T-cell (primary cell): ENCODE measurements at regions not wholly inside any gene's neighbourhood (a gene's known extent, or its start where the extent isn't known, plus 50 kb on each side); places are given as distances from the start of the nearest gene placed in this dataset.

ENCODE experiments used
- ATAC-seq, 4 experiments: fragments of 200-7000 bp in 3 of 4; fragments of 150-1000 bp in 1 of 4; cut with Tn5 transposase; replicated peaks in 1 of 4; 1 replicate in 3 of 4; 2 replicates in 1 of 4; pipeline ENCODE4 v1.10.0; 2021; ENCODE audit warnings: moderate library complexity in 3 of 4, mild to moderate bottlenecking in 2 of 4, moderate number of reproducible peaks in 1 of 4
- CTCF ChIA-PET, 2 donors: fragments of 300-600 bp; sonication (Branson Sonifier 250); formaldehyde crosslinking; loops; one replicate each; lab custom pipeline; 2022; ENCODE audit warnings: antibody characterized with exemption in 2 of 2; lab: Charles Lee
- POLR2A ChIA-PET, 2 donors: fragments of 300-600 bp; sonication (Branson Sonifier 250); formaldehyde crosslinking; loops; one replicate each; lab custom pipeline; 2022; ENCODE audit warnings: antibody characterized with exemption in 2 of 2; lab: Charles Lee
- DNase-seq, 35 experiments: peaks; one replicate each; pipeline versions ENCODE4 v3.0.0 to v3.0.0-alpha.2; 2013 to 2023
- H3K27ac ChIP-seq: one replicate; pipeline ENCODE4 v1.5.1; 2013; ENCODE audit warnings: low read length
- H3K27me3 ChIP-seq, 2 experiments: replicated peaks in 1 of 2; 1 replicate in 1 of 2; 2 replicates in 1 of 2; pipeline versions ENCODE4 v1.6.1 to v1.7.0; 2013; ENCODE audit warnings: low read length in 1 of 2, mixed read lengths in 1 of 2; ENCODE audit not compliant: control insufficient read depth in 2 of 2, insufficient read depth in 2 of 2; ENCODE audit errors: extremely low read depth in 1 of 2
- H3K36me3 ChIP-seq, 2 donors: 1 replicate in 1 of 2; 2 replicates in 1 of 2; pipeline versions ENCODE4 v1.6.1 to v1.7.0; 2013; ENCODE audit warnings: low read length in 1 of 2; ENCODE audit not compliant: control insufficient read depth in 2 of 2, insufficient read depth in 1 of 2; ENCODE audit errors: extremely low read depth in 1 of 2
- H3K4me1 ChIP-seq, 2 experiments: 1 replicate in 1 of 2; 2 replicates in 1 of 2; pipeline versions ENCODE4 v1.6.1 to v1.7.0; 2013; ENCODE audit warnings: low read length in 2 of 2, mixed read lengths in 1 of 2; ENCODE audit not compliant: insufficient read depth in 2 of 2, control insufficient read depth in 1 of 2; ENCODE audit errors: extremely low read depth in 1 of 2
- H3K4me3 ChIP-seq, 2 donors: 1 replicate in 1 of 2; 2 replicates in 1 of 2; pipeline versions ENCODE4 v1.5.1 to v1.7.0; 2013; ENCODE audit warnings: mild to moderate bottlenecking in 2 of 2, low read length in 1 of 2, moderate library complexity in 1 of 2; ENCODE audit not compliant: control insufficient read depth in 1 of 2; ENCODE audit errors: extremely low read depth in 1 of 2
- H3K9me3 ChIP-seq: 2 replicates; pipeline ENCODE4 v1.7.0; 2013
- H3K27ac Mint-ChIP-seq, 2 donors: one replicate each; pipeline ENCODE4 v1.8.0; 2020 to 2021; ENCODE audit warnings: mild to moderate bottlenecking in 2 of 2, mixed read lengths in 2 of 2
- H3K27me3 Mint-ChIP-seq, 2 donors: one replicate each; pipeline ENCODE4 v1.8.0; 2021 to 2022; ENCODE audit warnings: mixed read lengths in 2 of 2
- H3K36me3 Mint-ChIP-seq: one replicate; pipeline ENCODE4 v1.8.0; 2021; ENCODE audit warnings: mixed read lengths
- H3K4me1 Mint-ChIP-seq, 3 donors: one replicate each; pipeline ENCODE4 v1.8.0; 2020 to 2022; ENCODE audit warnings: mixed read lengths in 3 of 3, mild to moderate bottlenecking in 1 of 3
- H3K4me3 Mint-ChIP-seq, 3 donors: one replicate each; pipeline ENCODE4 v1.8.0; 2020 to 2022; ENCODE audit warnings: mild to moderate bottlenecking in 3 of 3, mixed read lengths in 3 of 3, moderate library complexity in 3 of 3
- H3K9me3 Mint-ChIP-seq, 3 donors: one replicate each; pipeline ENCODE4 v1.8.0; 2020 to 2022; ENCODE audit warnings: mixed read lengths in 3 of 3
- WGBS: methylation state at CpG from one replicate; pipeline ENCODE4 v1.1.5; 2013; ENCODE audit warnings: missing lambda C conversion rate; ENCODE audit not compliant: insufficient coverage; 5-methylcytosine and 5-hydroxymethylcytosine counted together

DNA sequence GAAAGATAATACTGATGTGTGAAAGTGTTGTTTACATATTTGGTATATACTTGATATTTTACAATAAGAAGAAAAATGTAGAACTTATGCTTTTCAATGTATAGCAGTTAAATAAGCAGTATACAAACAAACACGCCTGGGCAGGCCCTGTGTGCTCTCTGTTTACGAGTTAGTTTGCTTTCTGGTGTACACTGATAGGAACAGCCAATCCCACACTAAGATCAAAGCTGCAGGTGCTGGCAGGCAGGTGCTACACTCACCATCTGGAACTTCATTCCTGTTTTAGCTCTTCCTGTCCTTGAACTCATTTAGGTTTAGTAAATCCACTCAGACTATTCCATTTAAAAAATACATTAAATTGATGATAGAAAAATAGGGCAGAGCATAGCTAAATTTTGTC lies 614.7 kb upstream of the ST8SIA4 start:
- no peak overlapping the region for H3K27ac ChIP-seq
- no peaks in the 10 kb centered on the region for H3K27me3 Mint-ChIP-seq
- no peaks in the 10 kb centered on the region for H3K9me3 ChIP-seq
- no peaks in the 10 kb centered on the region for H3K36me3 Mint-ChIP-seq
- ChIA-PET CTCF (no interaction called here), POLR2A (no interaction called here)
- H3K4me3 ChIP-seq, result no peak overlapping the region
- DNase-seq, result no peak
- no peaks in the 10 kb centered on the region for H3K27me3 ChIP-seq
- peaks cover 4 to 14% (median 10%) of the 10 kb centered on the region in 3 donors for H3K9me3 Mint-ChIP-seq
- H3K27ac Mint-ChIP-seq, result no peak overlapping the region
- H3K4me1 Mint-ChIP-seq, result no peaks in the 10 kb centered on the region
- no peak overlapping the region for H3K4me3 Mint-ChIP-seq
- H3K4me1 ChIP-seq, result no peaks in the 10 kb centered on the region
- H3K36me3 ChIP-seq, result no peaks in the 10 kb centered on the region
- 52% methylated on average over 2 of the region's 2 CpGs for WGBS
- no peak for ATAC-seq

DNA sequence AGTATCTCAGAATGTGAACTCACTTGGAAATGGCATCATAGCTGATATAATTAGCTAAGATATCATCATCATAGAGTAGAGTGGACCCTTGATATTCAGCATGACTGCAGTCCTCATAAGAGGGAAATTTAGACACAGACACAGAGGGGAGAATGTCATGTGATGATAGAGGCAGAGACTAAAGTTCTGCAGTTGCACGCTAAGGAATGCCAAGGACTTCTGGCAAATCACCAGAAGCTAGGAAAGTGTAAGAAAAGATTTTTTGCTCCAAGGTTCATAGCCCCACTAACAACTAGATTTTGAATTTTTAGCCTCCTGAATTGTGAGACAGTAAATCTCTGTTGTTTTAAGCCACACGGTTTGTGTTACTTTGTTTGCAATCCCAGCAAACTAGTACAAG lies 612.6 kb upstream of the ST8SIA4 start:
- H3K36me3 ChIP-seq, result no peaks in the 10 kb centered on the region
- CTCF ChIA-PET, result no interaction called here
- POLR2A ChIA-PET, result no interaction called here
- Mint-ChIP-seq H3K27me3 (no peaks in the 10 kb centered on the region), H3K9me3 (peaks cover 4 to 19% (median 12%) of the 10 kb centered on the region in 3 donors), H3K27ac (no peak overlapping the region), H3K4me3 (no peak overlapping the region), H3K4me1 (no peaks in the 10 kb centered on the region), H3K36me3 (no peaks in the 10 kb centered on the region)
- WGBS, result 83% methylated on average over 1 of the region's 2 CpGs
- no peak for DNase-seq
- H3K27me3 ChIP-seq, result no peaks in the 10 kb centered on the region
- no peaks in the 10 kb centered on the region for H3K4me1 ChIP-seq
- no peaks in the 10 kb centered on the region for H3K9me3 ChIP-seq
- no peak overlapping the region for H3K4me3 ChIP-seq
- H3K27ac ChIP-seq, result no peak overlapping the region
- no peak for ATAC-seq

DNA sequence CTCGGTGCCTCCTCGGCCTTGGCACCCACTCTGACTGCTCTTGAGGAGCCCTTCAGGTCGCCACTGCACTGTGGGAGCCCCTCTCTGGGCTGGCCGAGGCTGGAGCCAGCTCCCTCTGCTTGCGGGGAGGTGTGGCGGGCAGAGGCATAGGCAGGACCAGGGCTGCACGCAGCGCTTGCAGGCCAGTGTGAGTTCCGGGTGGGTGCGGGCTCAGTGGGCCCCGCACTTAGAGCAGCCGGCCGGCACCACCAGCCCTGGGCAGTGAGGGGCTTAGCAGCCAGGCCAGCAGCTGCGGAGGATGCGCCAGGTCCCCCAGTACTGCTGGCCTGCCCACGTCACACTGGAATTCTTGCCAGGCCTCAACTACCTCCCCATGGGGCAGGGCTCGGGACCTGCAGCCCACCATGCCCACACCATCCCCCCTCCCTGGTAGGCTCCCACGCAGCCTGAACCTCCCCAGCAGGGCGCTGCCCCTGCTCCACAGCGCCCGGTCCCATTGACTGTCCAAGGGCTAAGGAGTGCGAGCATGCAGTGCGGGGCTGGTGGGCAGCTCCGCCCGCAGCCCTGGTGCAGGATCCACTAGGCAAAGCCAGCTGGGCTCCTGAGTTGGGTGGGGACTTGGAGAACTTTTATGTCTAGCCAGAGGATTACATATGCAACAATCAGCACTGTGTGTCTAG lies 602.9 kb upstream of the ST8SIA4 start:
- ChIA-PET POLR2A (no interaction called here), CTCF (no interaction called here)
- Histone ChIP-seq H3K9me3 (no peaks in the 10 kb centered on the region), H3K4me1 (no peaks in the 10 kb centered on the region), H3K4me3 (no peak overlapping the region), H3K27me3 (no peaks in the 10 kb centered on the region), H3K36me3 (no peaks in the 10 kb centered on the region), H3K27ac (no peak overlapping the region)
- no peaks in the 10 kb centered on the region for H3K27me3 Mint-ChIP-seq
- no peaks in the 10 kb centered on the region for H3K36me3 Mint-ChIP-seq
- no peak overlapping the region for H3K4me3 Mint-ChIP-seq
- ATAC-seq (no peak), DNase-seq (no peak)
- H3K4me1 Mint-ChIP-seq, result no peaks in the 10 kb centered on the region
- H3K9me3 Mint-ChIP-seq, result peaks cover 10 to 16% (median 14%) of the 10 kb centered on the region in 3 donors
- H3K27ac Mint-ChIP-seq, result no peak overlapping the region
- WGBS, result 90% methylated on average over 25 of the region's 25 CpGs

DNA sequence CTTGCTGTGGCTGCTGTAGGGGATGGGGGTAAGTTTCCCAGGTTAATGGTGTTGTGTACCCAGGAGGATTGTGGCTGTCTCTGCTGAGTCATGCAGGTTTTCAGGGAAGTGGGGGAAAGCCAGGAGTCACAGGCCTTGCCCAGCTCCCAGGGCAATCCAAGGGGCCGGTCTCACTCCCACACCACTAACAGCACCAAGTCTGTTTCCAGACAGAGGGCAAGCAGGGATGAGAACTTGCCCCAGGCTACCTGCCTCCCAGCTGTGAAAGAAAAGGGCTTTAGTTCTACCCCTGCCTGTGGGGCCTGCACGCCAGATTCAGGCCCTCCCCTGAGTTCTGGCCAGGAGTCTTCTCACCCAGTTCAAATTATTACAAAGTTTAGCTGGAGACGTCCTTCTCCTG lies 579.8 kb upstream of the ST8SIA4 start:
- no peak for DNase-seq
- no peak overlapping the region for H3K27ac ChIP-seq
- Mint-ChIP-seq H3K4me3 (no peak overlapping the region), H3K27me3 (no peaks in the 10 kb centered on the region), H3K36me3 (no peaks in the 10 kb centered on the region), H3K4me1 (no peaks in the 10 kb centered on the region), H3K27ac (no peak overlapping the region), H3K9me3 (no peaks in the 10 kb centered on the region)
- ChIA-PET CTCF (no interaction called here), POLR2A (no interaction called here)
- H3K9me3 ChIP-seq, result no peaks in the 10 kb centered on the region
- H3K4me3 ChIP-seq, result no peak overlapping the region
- no peaks in the 10 kb centered on the region for H3K36me3 ChIP-seq
- no peaks in the 10 kb centered on the region for H3K4me1 ChIP-seq
- H3K27me3 ChIP-seq, result no peaks in the 10 kb centered on the region
- ATAC-seq, result no peak
- 54% methylated on average over 3 of the region's 3 CpGs for WGBS

DNA sequence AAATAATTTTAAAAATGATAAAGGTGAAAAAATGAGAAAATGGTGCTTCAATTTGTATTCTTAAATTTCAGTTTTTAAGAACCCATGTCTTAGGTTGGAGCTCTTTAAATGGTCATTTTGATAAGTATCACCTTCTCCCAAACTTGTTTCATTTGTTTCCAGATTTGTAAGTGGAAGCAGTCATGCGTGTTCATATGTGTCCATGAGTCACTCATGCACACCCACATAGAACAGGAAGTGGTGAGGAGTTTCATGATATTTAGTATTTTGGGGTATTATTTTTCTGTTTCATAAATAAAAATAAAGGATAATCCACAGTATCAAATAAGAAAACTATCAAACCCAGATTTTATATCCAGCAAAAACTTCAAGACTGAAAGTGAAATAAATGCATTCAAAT lies 570.4 kb upstream of the ST8SIA4 start:
- ChIA-PET POLR2A (no interaction called here), CTCF (interaction anchor here in 1 of 2 donors (0.6 kb wide), 1 partner anchor 261 kb away, joined by 4 read pairs; no protein-coding TSS in a partner anchor)
- no peaks in the 10 kb centered on the region for H3K36me3 Mint-ChIP-seq
- no CpG with 5 or more reads among the region's 1 CpG for WGBS
- H3K9me3 Mint-ChIP-seq, result peaks cover 0 to 4% (median 0%) of the 10 kb centered on the region in 3 donors
- no peaks in the 10 kb centered on the region for H3K27me3 Mint-ChIP-seq
- Histone ChIP-seq H3K36me3 (no peaks in the 10 kb centered on the region), H3K27me3 (no peaks in the 10 kb centered on the region), H3K4me3 (no peak overlapping the region), H3K4me1 (no peaks in the 10 kb centered on the region), H3K27ac (no peak overlapping the region), H3K9me3 (no peaks in the 10 kb centered on the region)
- H3K4me3 Mint-ChIP-seq, result no peak overlapping the region
- ATAC-seq (no peak), DNase-seq (no peak)
- no peaks in the 10 kb centered on the region for H3K4me1 Mint-ChIP-seq
- no peak overlapping the region for H3K27ac Mint-ChIP-seq

DNA sequence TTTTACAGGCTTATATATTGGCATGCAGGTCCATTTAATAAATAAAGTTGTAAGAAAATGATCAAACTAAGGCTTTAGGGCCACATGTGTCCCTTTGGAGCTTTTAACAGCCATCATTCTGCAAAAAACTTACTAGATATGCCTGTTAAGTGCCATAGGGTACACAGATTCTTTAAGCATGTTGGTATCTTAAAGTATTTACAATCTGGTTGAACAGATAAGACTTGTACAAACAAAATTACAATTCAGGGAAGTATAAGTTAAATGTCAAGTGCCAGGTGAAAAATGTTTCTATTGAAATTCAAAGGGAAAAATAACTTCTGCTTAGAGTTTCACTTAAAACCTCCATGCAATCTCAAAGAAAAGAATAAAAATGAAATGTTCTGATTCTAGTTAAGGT lies 558.4 kb upstream of the ST8SIA4 start:
- Mint-ChIP-seq H3K27ac (no peak overlapping the region), H3K4me3 (no peak overlapping the region), H3K36me3 (no peaks in the 10 kb centered on the region), H3K4me1 (no peaks in the 10 kb centered on the region), H3K27me3 (no peaks in the 10 kb centered on the region), H3K9me3 (peaks cover 0 to 4% (median 0%) of the 10 kb centered on the region in 3 donors)
- no peaks in the 10 kb centered on the region for H3K4me1 ChIP-seq
- no peak for ATAC-seq
- no peak overlapping the region for H3K27ac ChIP-seq
- POLR2A ChIA-PET, result no interaction called here
- H3K9me3 ChIP-seq, result no peaks in the 10 kb centered on the region
- no peaks in the 10 kb centered on the region for H3K27me3 ChIP-seq
- no peak for DNase-seq
- H3K36me3 ChIP-seq, result no peaks in the 10 kb centered on the region
- CTCF ChIA-PET, result no interaction called here
- H3K4me3 ChIP-seq, result no peak overlapping the region

DNA sequence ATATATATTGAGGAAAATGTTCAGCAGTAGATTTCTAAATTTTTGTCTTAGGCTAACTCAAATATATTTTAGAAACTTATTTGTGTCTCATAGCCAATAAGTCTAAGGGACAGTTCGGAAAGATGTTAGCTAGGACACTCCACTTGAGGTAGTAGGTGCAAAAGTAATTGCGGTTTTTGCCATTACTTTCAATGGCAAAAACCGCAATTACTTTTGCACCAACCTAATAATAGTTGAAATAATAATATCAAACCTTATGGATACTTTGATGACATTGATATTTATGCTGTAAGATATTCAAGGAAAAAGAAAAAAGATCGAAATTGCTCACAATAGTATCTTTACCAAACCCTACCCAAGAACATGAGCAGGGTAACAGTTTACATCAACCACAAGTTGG lies 555.5 kb upstream of the ST8SIA4 start:
- Histone ChIP-seq H3K4me3 (no peak overlapping the region), H3K27ac (no peak overlapping the region), H3K36me3 (no peaks in the 10 kb centered on the region), H3K27me3 (no peaks in the 10 kb centered on the region), H3K9me3 (no peaks in the 10 kb centered on the region), H3K4me1 (no peaks in the 10 kb centered on the region)
- H3K4me3 Mint-ChIP-seq, result no peak overlapping the region
- no peaks in the 10 kb centered on the region for H3K36me3 Mint-ChIP-seq
- H3K27ac Mint-ChIP-seq, result no peak overlapping the region
- DNase-seq (no peak), ATAC-seq (no peak)
- WGBS, result no CpG with 5 or more reads among the region's 4 CpGs
- CTCF ChIA-PET, result no interaction called here
- H3K9me3 Mint-ChIP-seq, result no peaks in the 10 kb centered on the region
- POLR2A ChIA-PET, result no interaction called here
- H3K4me1 Mint-ChIP-seq, result no peaks in the 10 kb centered on the region
- H3K27me3 Mint-ChIP-seq, result no peaks in the 10 kb centered on the region
